Peyer's patch (tissue), 4 donors: ENCODE measurements at regions not wholly inside any gene's neighbourhood (a gene's known extent, or its start where the extent isn't known, plus 50 kb on each side); places are given as distances from the start of the nearest gene placed in this dataset.

ENCODE experiments used
- POLR2A ChIP-seq, 2 donors: fragments of 450-650 bp; IDR thresholded peaks; one replicate each; pipeline ENCODE4 v1.5.1; 2017; ENCODE audit warnings: antibody characterized with exemption in 2 of 2, mild to moderate bottlenecking in 2 of 2, moderate library complexity in 2 of 2
- TF ChIP-seq, protein P1 (sequence below), 6 experiments: fragments of 450-650 bp in 4 of 6; fragments of 200-600 bp in 2 of 6; sonication (generic) in 1 of 6; IDR thresholded peaks; one replicate each; pipeline ENCODE4 v1.5.1; 2017 to 2019; ENCODE audit warnings: antibody characterized with exemption in 6 of 6, mild to moderate bottlenecking in 3 of 6, moderate library complexity in 1 of 6

DNA sequence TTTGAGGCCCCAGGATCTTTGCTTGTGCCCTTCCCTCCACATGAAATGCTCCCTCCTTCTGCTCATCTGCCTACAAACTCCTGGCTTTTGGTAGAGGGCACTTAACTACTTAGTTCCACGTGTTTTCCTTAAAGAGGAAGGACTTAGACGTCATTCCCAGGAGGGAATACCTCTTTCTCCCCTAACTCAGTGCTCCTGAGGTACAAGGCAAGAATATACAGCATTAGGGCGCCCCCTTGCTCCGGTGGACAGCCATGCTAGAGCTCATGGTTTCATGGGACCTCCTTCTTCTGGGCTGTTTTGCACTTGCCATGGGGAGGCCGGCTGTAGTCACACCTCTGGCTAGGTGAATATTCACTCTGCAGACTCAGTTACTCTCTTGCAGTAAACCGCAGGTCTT is 93.8 kb upstream of the LY86 start:
- TF ChIP-seq, protein P1, sequence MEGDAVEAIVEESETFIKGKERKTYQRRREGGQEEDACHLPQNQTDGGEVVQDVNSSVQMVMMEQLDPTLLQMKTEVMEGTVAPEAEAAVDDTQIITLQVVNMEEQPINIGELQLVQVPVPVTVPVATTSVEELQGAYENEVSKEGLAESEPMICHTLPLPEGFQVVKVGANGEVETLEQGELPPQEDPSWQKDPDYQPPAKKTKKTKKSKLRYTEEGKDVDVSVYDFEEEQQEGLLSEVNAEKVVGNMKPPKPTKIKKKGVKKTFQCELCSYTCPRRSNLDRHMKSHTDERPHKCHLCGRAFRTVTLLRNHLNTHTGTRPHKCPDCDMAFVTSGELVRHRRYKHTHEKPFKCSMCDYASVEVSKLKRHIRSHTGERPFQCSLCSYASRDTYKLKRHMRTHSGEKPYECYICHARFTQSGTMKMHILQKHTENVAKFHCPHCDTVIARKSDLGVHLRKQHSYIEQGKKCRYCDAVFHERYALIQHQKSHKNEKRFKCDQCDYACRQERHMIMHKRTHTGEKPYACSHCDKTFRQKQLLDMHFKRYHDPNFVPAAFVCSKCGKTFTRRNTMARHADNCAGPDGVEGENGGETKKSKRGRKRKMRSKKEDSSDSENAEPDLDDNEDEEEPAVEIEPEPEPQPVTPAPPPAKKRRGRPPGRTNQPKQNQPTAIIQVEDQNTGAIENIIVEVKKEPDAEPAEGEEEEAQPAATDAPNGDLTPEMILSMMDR (IDR thresholded peaks at IDR 0.05): peak in 4 of 6 experiments; percentile 10 to 26 (median 20)
- no peak for TF ChIP-seq POLR2A (IDR thresholded peaks at IDR 0.05)
